ENCODE measurements at regions not wholly inside any gene's neighbourhood (a gene's known extent, or its start where the extent isn't known, plus 50 kb on each side); places are given as distances from the start of the nearest gene placed in this dataset.

DNA sequence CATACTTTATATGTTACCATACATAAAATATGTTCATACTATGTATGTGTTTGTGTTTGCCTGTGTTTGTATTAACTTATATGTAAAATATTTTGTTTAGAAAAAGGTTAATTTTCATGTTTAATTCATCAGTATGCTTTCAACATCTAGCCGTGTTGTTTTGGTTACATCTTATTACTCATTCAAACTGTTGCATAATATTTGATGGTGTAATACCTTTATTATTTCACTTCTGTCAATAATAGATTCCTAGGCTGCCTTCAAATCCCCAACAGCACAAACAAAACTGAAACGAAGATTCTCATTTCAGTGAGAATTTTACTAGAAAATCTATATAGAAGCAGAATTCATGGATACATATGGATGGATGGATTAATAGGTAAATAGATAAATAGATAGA, 462.3 kb upstream of the ADGRL3 start:
- H3K9me3 Mint-ChIP-seq (ENCODE audit: insufficient read depth), result peaks cover 8% of the 10 kb centered on the region
- H3K27ac Mint-ChIP-seq, result no peak overlapping the region
- CTCF ChIA-PET, result no interaction called here
- H3K36me3 Mint-ChIP-seq (ENCODE audit: low read depth), result no peaks in the 10 kb centered on the region
- no peak for ATAC-seq
- no peaks in the 10 kb centered on the region for H3K27me3 Mint-ChIP-seq (ENCODE audit: low read depth)
- no peak for DNase-seq
- H3K4me3 Mint-ChIP-seq, result no peak overlapping the region
- no peaks in the 10 kb centered on the region for H3K4me1 Mint-ChIP-seq (ENCODE audit: low read depth)
- POLR2A ChIA-PET, result no interaction called here

DNA sequence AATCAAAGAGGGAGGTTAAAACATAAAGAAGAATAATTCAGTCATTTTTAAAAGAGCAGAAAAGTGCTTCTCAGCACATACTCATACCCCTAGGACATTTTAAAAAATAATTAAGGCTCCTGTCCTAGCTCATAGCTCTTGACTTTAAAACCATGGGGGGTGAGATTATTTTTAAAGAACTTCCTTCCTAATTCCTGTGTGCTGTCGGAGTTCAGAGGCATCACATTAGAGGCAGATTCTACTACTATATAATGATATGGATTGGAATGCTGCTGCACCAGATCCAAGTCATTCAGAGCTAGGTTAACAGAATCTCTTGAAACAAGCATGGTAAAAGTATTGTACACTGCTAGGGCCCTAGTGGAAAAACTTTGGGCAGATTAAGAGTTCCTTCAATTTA, 456.5 kb upstream of the ADGRL3 start:
- Mint-ChIP-seq H3K36me3 (ENCODE audit: low read depth) (no peaks in the 10 kb centered on the region), H3K4me3 (no peak overlapping the region), H3K27ac (no peak overlapping the region), H3K4me1 (ENCODE audit: low read depth) (no peaks in the 10 kb centered on the region), H3K27me3 (ENCODE audit: low read depth) (no peaks in the 10 kb centered on the region), H3K9me3 (ENCODE audit: insufficient read depth) (no peaks in the 10 kb centered on the region)
- CTCF ChIA-PET, result no interaction called here
- POLR2A ChIA-PET, result no interaction called here
- ATAC-seq (no peak), DNase-seq (no peak)

DNA sequence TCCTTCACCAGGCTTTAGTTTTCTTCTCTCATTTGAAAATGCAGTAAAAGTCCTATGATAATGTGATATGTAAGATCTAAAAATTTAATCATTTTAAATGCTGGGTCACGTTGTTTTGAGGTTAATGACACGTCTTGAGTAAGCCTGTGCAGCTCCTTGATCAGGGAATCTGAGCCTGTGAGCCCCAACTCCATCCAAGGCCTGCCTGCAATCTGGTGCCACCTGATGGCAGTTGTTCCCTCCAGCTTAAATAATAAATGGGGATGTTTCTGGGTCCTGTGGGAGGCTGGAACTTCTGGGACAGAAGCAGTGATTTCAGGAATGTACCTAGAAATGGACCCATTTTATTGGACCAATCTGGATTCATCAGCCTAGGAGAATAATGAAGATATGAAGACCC, 455.4 kb upstream of the ADGRL3 start:
- H3K27ac Mint-ChIP-seq, result no peak overlapping the region
- no peaks in the 10 kb centered on the region for H3K27me3 Mint-ChIP-seq (ENCODE audit: low read depth)
- ChIA-PET POLR2A (no interaction called here), CTCF (no interaction called here)
- H3K9me3 Mint-ChIP-seq (ENCODE audit: insufficient read depth), result no peaks in the 10 kb centered on the region
- no peak for ATAC-seq
- H3K36me3 Mint-ChIP-seq (ENCODE audit: low read depth), result no peaks in the 10 kb centered on the region
- no peaks in the 10 kb centered on the region for H3K4me1 Mint-ChIP-seq (ENCODE audit: low read depth)
- no peak for DNase-seq
- no peak overlapping the region for H3K4me3 Mint-ChIP-seq

DNA sequence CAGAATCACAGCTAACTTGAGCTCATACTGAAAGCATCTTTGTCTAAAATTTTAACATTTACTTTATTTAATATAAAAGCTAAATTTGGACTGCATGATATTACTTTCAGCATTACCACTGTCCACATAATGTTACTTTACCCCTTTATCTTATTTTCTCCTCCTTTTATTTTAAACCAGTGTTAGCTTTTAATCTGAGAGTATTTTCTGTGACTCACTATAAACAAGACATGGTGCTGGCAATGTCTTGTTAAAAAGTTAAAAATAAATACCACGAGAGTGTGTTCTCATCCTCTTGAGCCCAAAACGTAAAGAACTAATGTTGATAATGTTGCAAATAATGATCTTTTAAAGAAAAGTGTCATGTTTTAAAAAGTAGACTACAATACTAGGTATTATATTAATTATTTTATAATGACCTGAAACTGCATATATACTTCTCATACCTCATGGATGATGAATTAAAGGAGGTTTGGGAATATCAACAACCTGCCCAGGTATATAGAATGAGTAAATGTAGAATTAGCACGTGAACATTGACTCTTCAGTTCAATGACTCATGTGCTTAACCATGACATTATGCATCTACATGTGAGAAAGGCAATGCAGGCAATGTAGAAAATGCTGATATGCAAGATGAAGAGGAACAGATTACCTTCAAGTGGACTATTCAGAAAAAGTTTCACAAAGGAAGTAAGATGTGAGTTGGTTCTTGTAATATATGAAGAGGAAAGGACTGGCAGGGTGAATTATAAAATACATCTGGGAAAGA, 454.1 kb upstream of the ADGRL3 start:
- Mint-ChIP-seq H3K9me3 (ENCODE audit: insufficient read depth) (no peaks in the 10 kb centered on the region), H3K36me3 (ENCODE audit: low read depth) (no peaks in the 10 kb centered on the region)
- CTCF ChIA-PET, result no interaction called here

DNA sequence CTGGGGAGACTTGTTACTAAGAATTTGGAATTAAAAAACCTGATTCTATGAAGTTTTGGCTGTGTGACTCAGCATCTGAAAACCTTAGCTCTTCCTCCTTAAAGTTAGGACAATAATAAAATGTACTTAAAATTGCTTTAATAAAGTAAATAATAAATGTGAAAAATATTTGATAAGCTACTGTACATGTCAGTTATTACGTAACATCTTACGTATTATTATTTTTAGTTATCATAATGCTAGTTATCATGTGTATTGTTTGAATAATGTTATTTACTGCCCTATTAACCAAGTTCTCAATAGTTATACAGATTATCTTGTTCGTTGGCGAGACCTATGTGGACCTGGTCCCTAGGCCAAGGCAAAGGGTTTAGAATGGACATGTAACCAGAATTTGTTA, 449.2 kb upstream of the ADGRL3 start:
- H3K27ac Mint-ChIP-seq, result no peak overlapping the region
- ChIA-PET CTCF (no interaction called here), POLR2A (no interaction called here)
- H3K4me3 Mint-ChIP-seq, result no peak overlapping the region
- no peaks in the 10 kb centered on the region for H3K36me3 Mint-ChIP-seq (ENCODE audit: low read depth)
- DNase-seq, result no peak
- no peaks in the 10 kb centered on the region for H3K27me3 Mint-ChIP-seq (ENCODE audit: low read depth)
- no peak for ATAC-seq
- no peaks in the 10 kb centered on the region for H3K9me3 Mint-ChIP-seq (ENCODE audit: insufficient read depth)
- no peaks in the 10 kb centered on the region for H3K4me1 Mint-ChIP-seq (ENCODE audit: low read depth)

More for the DNA sequence above, 454.1 kb upstream of the ADGRL3 start:
- DNase-seq, result no peak
- POLR2A ChIA-PET, result no interaction called here
- no peak overlapping the region for H3K4me3 Mint-ChIP-seq
- no peak for ATAC-seq
- H3K27ac Mint-ChIP-seq, result no peak overlapping the region
- H3K4me1 Mint-ChIP-seq (ENCODE audit: low read depth), result no peaks in the 10 kb centered on the region
- no peaks in the 10 kb centered on the region for H3K27me3 Mint-ChIP-seq (ENCODE audit: low read depth)

DNA sequence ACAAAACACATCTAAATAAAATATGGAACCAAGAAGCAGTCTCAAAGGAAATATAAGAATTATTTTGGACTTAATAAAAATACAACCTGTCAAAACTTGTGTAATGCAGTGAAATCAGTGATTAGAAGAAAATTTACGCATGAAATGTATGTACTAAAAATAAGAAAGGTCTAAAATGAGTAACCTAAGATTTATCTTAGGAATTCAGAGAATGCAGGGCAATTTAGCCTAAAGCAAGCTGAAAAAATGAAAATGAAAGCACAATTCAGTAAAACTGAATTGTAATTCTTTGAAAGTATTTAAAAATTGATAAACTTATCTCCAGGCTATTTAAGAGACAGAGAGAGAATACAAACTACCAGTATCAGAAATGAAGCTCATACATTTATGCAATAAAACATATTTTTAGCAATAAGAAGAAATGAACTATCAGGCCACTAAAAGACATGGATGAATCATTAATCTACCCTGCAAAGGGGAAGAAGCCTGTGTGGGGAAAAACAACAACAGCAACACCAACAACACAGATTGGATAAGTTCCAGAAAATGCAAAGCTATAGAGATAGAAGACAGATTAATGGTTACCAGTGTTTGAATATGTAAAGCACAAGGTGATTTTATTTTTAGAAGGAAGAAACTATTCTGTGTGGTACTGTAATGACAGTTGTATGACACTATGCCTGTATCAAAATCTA, 442.0 kb upstream of the ADGRL3 start:
- DNase-seq, result no peak
- Mint-ChIP-seq H3K27ac (no peak overlapping the region), H3K27me3 (ENCODE audit: low read depth) (no peaks in the 10 kb centered on the region), H3K4me1 (ENCODE audit: low read depth) (no peaks in the 10 kb centered on the region), H3K9me3 (ENCODE audit: insufficient read depth) (peaks cover 7% of the 10 kb centered on the region), H3K36me3 (ENCODE audit: low read depth) (no peaks in the 10 kb centered on the region), H3K4me3 (no peak overlapping the region)
- ChIA-PET CTCF (no interaction called here), POLR2A (no interaction called here)
- no peak for ATAC-seq

DNA sequence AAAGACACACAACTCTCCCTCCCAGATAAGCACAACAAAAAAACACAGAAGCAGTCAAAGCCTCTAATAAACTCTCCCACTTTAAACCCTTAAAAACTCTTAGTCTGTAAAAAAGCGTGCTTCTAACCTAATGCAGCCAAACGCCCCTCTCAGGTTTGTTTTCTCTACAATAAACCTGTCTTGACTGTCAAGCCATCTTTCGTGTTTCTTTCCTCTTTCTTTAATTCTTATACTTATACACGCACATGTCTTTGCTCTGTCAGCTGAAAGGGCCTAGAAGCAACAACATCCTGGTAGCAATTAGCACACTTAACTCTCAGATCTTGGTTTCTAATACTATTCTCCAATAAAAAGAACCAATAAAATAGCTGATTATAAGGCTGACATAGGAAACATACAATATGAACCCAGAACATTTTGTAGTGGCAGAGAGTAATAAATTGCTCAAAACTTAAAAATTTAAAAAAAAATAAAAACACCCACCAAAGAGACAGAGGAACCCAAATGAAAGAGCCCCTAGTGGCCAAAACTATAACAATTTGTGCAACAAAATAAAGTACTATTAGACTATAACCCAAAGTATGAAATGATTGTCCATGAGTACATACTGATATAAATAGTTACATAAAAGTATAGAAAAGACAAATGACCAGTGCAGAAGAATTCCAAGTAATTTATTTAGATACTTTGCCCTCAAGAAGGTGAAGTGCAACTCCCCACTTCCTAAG, 440.4 kb upstream of the ADGRL3 start:
- H3K36me3 Mint-ChIP-seq (ENCODE audit: low read depth), result no peaks in the 10 kb centered on the region
- no peak overlapping the region for H3K4me3 Mint-ChIP-seq
- peaks cover 7% of the 10 kb centered on the region for H3K9me3 Mint-ChIP-seq (ENCODE audit: insufficient read depth)
- ATAC-seq, result no peak
- H3K4me1 Mint-ChIP-seq (ENCODE audit: low read depth), result no peaks in the 10 kb centered on the region
- no peak overlapping the region for H3K27ac Mint-ChIP-seq
- no peaks in the 10 kb centered on the region for H3K27me3 Mint-ChIP-seq (ENCODE audit: low read depth)
- ChIA-PET POLR2A (no interaction called here), CTCF (no interaction called here)
- no peak for DNase-seq

DNA sequence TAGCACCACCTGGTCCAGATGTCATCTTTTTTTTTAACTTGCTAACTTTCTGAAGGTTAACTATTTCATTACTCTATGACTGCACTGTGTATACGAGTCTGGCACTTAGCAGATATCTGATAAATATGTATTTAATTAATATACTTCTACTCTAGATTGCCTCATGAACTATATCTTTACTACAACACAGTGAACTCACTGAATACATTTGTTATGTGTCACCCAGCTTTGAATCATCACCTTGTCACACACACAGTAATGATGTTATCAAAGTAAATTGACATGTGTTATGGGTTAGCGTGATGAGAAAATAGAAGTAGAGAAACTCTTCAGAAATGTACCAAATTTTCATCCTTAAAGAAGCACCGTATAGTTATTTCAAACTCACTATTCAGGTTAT, 419.3 kb upstream of the ADGRL3 start:
- H3K4me1 Mint-ChIP-seq (ENCODE audit: low read depth), result no peaks in the 10 kb centered on the region
- POLR2A ChIA-PET, result no interaction called here
- DNase-seq (no peak), ATAC-seq (no peak)
- no peak overlapping the region for H3K27ac Mint-ChIP-seq
- peaks cover 10% of the 10 kb centered on the region for H3K9me3 Mint-ChIP-seq (ENCODE audit: insufficient read depth)
- no peaks in the 10 kb centered on the region for H3K27me3 Mint-ChIP-seq (ENCODE audit: low read depth)
- no peaks in the 10 kb centered on the region for H3K36me3 Mint-ChIP-seq (ENCODE audit: low read depth)
- H3K4me3 Mint-ChIP-seq, result no peak overlapping the region
- CTCF ChIA-PET, result no interaction called here

DNA sequence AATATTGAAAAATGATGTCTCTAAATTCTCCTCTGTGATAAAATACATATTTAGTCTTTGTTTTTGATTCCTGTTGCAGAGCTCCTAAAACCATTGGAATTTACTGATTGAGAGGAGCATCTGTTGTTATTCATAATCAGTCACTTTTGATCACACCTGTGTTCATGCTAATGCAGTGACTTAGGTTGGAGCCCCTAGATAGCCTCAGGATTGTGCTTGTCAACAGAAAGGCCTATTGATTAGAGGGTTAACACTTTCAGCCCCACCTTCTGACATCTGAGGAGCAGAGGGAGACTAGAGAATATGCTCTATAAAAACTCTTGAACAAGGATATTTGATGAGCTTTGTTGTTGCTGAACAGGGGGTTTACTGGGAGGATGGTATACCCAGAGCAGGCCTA, 409.5 kb upstream of the ADGRL3 start:
- no peaks in the 10 kb centered on the region for H3K4me1 Mint-ChIP-seq (ENCODE audit: low read depth)
- POLR2A ChIA-PET, result no interaction called here
- ATAC-seq, result no peak
- H3K4me3 Mint-ChIP-seq, result no peak overlapping the region
- CTCF ChIA-PET, result no interaction called here
- no peaks in the 10 kb centered on the region for H3K36me3 Mint-ChIP-seq (ENCODE audit: low read depth)
- DNase-seq, result no peak
- no peaks in the 10 kb centered on the region for H3K27me3 Mint-ChIP-seq (ENCODE audit: low read depth)
- H3K27ac Mint-ChIP-seq, result no peak overlapping the region
- peaks cover 6% of the 10 kb centered on the region for H3K9me3 Mint-ChIP-seq (ENCODE audit: insufficient read depth)

DNA sequence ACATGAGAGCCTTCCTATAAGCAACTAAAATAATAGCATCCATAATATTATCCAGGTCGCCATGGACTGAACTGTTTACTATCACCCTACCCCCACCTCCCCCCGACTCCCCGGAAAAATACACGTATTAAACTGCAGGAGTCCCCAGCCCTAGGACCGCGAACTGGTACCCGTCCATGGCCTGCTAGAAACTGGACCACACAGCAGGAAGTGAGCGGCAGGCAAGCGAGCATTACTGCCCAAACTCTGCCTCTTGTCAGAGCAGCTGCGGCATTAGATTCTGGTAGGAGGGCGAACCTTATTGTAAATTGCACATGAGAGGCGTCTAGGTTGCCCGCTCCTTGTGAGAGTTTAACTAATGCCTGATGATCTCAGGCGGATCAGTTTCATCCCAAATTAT, 405.8 kb upstream of the ADGRL3 start:
- ChIA-PET CTCF (no interaction called here), POLR2A (no interaction called here)
- peaks cover 5% of the 10 kb centered on the region for H3K9me3 Mint-ChIP-seq (ENCODE audit: insufficient read depth)
- no peaks in the 10 kb centered on the region for H3K4me1 Mint-ChIP-seq (ENCODE audit: low read depth)
- H3K4me3 Mint-ChIP-seq, result no peak overlapping the region
- DNase-seq, result no peak
- ATAC-seq, result no peak
- H3K36me3 Mint-ChIP-seq (ENCODE audit: low read depth), result no peaks in the 10 kb centered on the region
- no peak overlapping the region for H3K27ac Mint-ChIP-seq
- no peaks in the 10 kb centered on the region for H3K27me3 Mint-ChIP-seq (ENCODE audit: low read depth)

DNA sequence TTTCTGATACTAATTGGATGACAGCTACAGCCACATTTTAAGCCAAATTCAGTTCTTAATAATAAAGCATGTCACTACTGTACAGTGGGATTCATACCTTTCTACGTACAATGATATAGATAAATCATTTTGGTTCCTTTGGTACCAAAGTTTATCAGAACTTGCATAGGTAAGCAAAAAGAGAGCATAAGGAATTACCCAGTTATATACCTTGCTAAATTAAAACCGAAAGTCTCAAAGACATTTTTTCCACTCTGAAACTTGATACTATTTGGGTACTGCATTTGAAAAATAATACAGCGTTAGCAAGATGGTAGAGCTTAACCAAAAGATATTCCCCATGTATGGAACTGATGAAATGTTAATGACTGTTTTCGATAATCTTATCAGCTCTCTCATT, 400.9 kb upstream of the ADGRL3 start:
- POLR2A ChIA-PET, result no interaction called here
- DNase-seq (no peak), ATAC-seq (no peak)
- Mint-ChIP-seq H3K9me3 (ENCODE audit: insufficient read depth) (peaks cover 5% of the 10 kb centered on the region), H3K27me3 (ENCODE audit: low read depth) (no peaks in the 10 kb centered on the region), H3K4me3 (no peak overlapping the region), H3K27ac (no peak overlapping the region), H3K36me3 (ENCODE audit: low read depth) (no peaks in the 10 kb centered on the region), H3K4me1 (ENCODE audit: low read depth) (no peaks in the 10 kb centered on the region)
- CTCF ChIA-PET, result no interaction called here

DNA sequence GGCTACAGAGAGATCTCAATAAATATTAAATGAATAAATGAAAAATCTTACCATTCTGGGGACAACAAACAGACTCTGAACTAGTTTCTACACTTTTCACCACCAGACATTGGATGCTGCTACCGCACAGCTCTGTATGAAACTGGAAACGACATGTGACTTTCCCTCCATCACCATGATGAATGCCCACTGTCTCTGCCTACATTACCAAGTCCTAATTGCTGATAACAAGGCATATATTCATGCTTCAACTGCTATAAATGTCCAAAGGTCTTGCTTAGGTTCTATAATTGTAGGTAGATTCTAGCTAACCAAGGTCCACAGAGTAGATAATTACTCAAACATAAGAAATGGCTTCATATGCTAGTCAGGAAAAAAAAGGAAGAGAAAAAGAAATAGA, 399.4 kb upstream of the ADGRL3 start:
- no peak for ATAC-seq

More for the DNA sequence above, 399.4 kb upstream of the ADGRL3 start:
- Mint-ChIP-seq H3K27ac (no peak overlapping the region), H3K4me1 (ENCODE audit: low read depth) (no peaks in the 10 kb centered on the region), H3K4me3 (no peak overlapping the region), H3K9me3 (ENCODE audit: insufficient read depth) (peaks cover 5% of the 10 kb centered on the region), H3K36me3 (ENCODE audit: low read depth) (no peaks in the 10 kb centered on the region), H3K27me3 (ENCODE audit: low read depth) (no peaks in the 10 kb centered on the region)
- ChIA-PET POLR2A (no interaction called here), CTCF (no interaction called here)
- DNase-seq, result no peak
